Panc1 (cell line): ENCODE measurements at regions not wholly inside any gene's neighbourhood (a gene's known extent, or its start where the extent isn't known, plus 50 kb on each side); places are given as distances from the start of the nearest gene placed in this dataset.

ENCODE experiments used
- ATAC-seq: fragments of 200-7000 bp; cut with Tn5 transposase; 2 replicates; pipeline ENCODE4 v1.9.1; 2020; ENCODE audit warnings: mild to moderate bottlenecking, moderate library complexity
- BruUV-seq: library from RNA; stranded (reverse); fragments of 400-500 nt; replicated peaks from 2 replicates; lab custom pipeline; 2021; lab: Mats Ljungman, UMichigan
- CTCF ChIA-PET: fragments of 300-600 bp; sonication (Branson Sonifier 250); formaldehyde crosslinking; loops from one replicate; lab custom pipeline; 2022; ENCODE audit warnings: antibody characterized with exemption; lab: Charles Lee
- POLR2A ChIA-PET: fragments of 300-600 bp; sonication (Branson Sonifier 250); formaldehyde crosslinking; loops from one replicate; lab custom pipeline; 2022; ENCODE audit warnings: antibody characterized with exemption; lab: Charles Lee
- DNase-seq: peaks from one replicate; pipeline ENCODE4 v3.0.0-alpha.2; 2010; ENCODE audit warnings: low read depth, low spot score
- H3K27ac ChIP-seq: 2 replicates; pipeline ENCODE4 v1.5.1; 2011; ENCODE audit warnings: mild to moderate bottlenecking, low read length, inconsistent platforms
- H3K27me3 ChIP-seq: fragments of 200-500 bp; sonication (Bioruptor generic); 2 replicates; pipeline ENCODE4 v1.6.0; 2014; ENCODE audit warnings: low read length, inconsistent platforms; ENCODE audit not compliant: control insufficient read depth, insufficient read depth
- H3K36me3 ChIP-seq: fragments of 200-500 bp; sonication (Bioruptor generic); 2 replicates; pipeline ENCODE4 v1.5.1; 2014; ENCODE audit warnings: inconsistent platforms, mild to moderate bottlenecking, low read length, moderate library complexity; ENCODE audit not compliant: control insufficient read depth, insufficient read depth
- H3K4me1 ChIP-seq: 2 replicates; pipeline ENCODE4 v1.5.1; 2011; ENCODE audit warnings: inconsistent platforms, mild to moderate bottlenecking, low read length, moderate library complexity; ENCODE audit not compliant: control insufficient read depth, insufficient read depth
- H3K4me3 ChIP-seq, 2 experiments: 2 replicates each; pipeline ENCODE4 v1.5.1; 2011 to 2012; ENCODE audit warnings: low read depth in 2 of 2, low read length in 2 of 2, mild to moderate bottlenecking in 2 of 2, inconsistent platforms in 1 of 2, moderate library complexity in 1 of 2
- H3K9me3 ChIP-seq: fragments of 200-500 bp; sonication (Bioruptor generic); 2 replicates; pipeline ENCODE4 v1.5.1; 2014; ENCODE audit warnings: low read depth, mild to moderate bottlenecking, inconsistent platforms, low read length, moderate library complexity; ENCODE audit not compliant: control insufficient read depth, insufficient read depth
- CTCF ChIP-seq: fragments of 450-650 bp; IDR thresholded peaks from 2 replicates; pipeline ENCODE4 v1.5.1; 2017; ENCODE audit warnings: mild to moderate bottlenecking
- POLR2AphosphoS5 ChIP-seq: IDR thresholded peaks from 2 replicates; pipeline ENCODE4 v1.6.1; 2012; ENCODE audit warnings: mild to moderate bottlenecking, low read depth, low read length, moderate library complexity
- REST ChIP-seq, 2 experiments: IDR thresholded peaks; 2 replicates each; pipeline ENCODE4 v1.6.1; 2011 to 2012; ENCODE audit warnings: low read depth in 2 of 2, control low read depth in 1 of 2, low read length in 1 of 2, mild to moderate bottlenecking in 1 of 2, moderate library complexity in 1 of 2; ENCODE audit not compliant: insufficient read depth in 1 of 2
- SIN3A ChIP-seq: IDR thresholded peaks from 2 replicates; pipeline ENCODE4 v1.6.1; 2012; ENCODE audit warnings: low read depth, mild to moderate bottlenecking, low read length, moderate library complexity, borderline replicate concordance; ENCODE audit not compliant: insufficient read depth
- TCF7L2 ChIP-seq: IDR thresholded peaks from 2 replicates; pipeline ENCODE4 v1.6.1; 2011; ENCODE audit warnings: mild to moderate bottlenecking, low read depth, low read length, inconsistent platforms
- in situ Hi-C: cut with HindIII; loops from 2 replicates; pipeline ENCODE4 v1.10.0; 2016; ENCODE audit warnings: low sequenced_read_pairs, low pct_unique_long_range_greater_than_20kb
- intact Hi-C: fragments of 100-400 bp; cut with micrococcal nuclease; formaldehyde crosslinking; loops from one replicate; pipeline ENCODE4 v1.10.0; 2022; ENCODE audit not compliant: unreplicated experiment

DNA sequence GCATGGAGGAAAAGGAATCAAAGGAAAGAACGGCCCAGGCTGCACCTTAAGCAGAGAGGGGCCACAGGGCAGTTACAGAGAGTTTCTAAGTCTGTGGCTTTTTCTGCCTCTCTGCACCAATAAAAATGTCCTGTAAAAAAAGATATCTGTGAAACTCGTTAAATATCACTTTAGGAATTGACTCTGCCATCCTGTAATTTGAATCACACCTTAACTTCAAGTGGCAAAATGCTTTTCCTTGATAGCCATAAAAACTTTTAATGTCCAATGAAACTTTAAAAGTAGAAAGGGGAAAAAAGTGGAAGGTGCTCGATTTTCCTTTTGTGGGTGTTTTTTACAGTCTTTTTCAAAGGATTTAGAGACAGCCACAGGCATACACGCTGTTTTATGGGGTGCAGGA lies 255.7 kb downstream of the ARRDC4 start:
- Histone ChIP-seq H3K27me3 (peaks cover 3% of the 10 kb centered on the region; the same call in 1 of the 2 replicates), H3K4me1 (no peaks in the 10 kb centered on the region), H3K9me3 (no peaks in the 10 kb centered on the region), H3K4me3 (no peak overlapping the region), H3K27ac (no peak overlapping the region), H3K36me3 (no peaks in the 10 kb centered on the region)
- BruUV-seq: no TSS peak
- TF ChIP-seq CTCF (no peak), SIN3A (no peak), REST (IDR thresholded peaks at IDR 0.05; ENCODE audit: insufficient read depth in 1 of 2, low read depth in 2 of 2, low read length in 1 of 2) (no peak), TCF7L2 (no peak), POLR2AphosphoS5 (no peak)
- ATAC-seq: no peak
- ChIA-PET CTCF (no interaction called here), POLR2A (no interaction called here)
- intact Hi-C loops (no loop called here), in situ Hi-C loops (no loop called here)
- no peak for DNase-seq

DNA sequence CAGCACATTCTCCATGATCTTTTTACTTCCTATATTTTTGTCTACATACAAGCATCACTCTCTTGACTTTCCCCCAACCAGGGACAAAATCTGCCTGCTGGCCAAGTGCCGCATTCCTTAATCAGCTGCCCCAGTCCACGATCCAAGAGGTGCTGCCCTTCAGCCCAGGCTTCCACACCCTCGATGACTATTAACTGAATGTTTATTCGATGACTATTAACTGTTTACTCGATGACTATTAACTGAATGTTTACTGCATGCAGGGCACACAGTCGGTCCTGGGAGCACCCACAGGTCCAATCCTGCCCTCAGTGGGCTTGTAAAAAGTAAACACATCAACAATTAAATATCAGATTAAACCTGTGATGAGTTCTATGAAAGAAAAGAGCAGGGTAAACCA lies 256.9 kb downstream of the ARRDC4 start:
- peaks cover 3% of the 10 kb centered on the region; the same call in 1 of the 2 replicates for H3K27me3 ChIP-seq
- H3K4me1 ChIP-seq: no peaks in the 10 kb centered on the region
- H3K4me3 ChIP-seq: no peak overlapping the region
- intact Hi-C loops (no loop called here), in situ Hi-C loops (no loop called here)
- no peak overlapping the region for H3K27ac ChIP-seq
- POLR2A ChIA-PET: no interaction called here
- no peaks in the 10 kb centered on the region for H3K36me3 ChIP-seq
- H3K9me3 ChIP-seq: no peaks in the 10 kb centered on the region
- CTCF ChIA-PET: no interaction called here
- ATAC-seq: no peak
- DNase-seq: no peak
- BruUV-seq: no TSS peak
- no peak for TF ChIP-seq TCF7L2

DNA sequence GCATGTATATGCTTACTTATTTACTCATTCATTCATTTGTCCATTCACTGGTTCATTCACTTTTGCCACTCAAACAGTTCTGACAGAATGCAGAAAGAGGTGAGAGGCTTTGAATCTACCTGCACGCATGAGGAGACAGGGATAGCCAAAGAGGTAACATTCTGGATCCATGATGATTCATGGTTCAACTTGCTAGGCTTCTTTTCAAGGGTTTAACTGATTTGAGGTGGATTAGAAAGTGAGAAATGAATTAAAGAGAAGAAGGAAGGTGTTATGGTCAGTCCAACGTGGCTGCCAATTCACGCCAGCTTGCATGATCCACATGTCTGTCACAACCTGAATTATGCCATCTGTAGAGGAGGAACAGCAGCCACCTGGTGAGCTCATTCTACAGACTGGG lies 260.6 kb downstream of the ARRDC4 start:
- Histone ChIP-seq H3K9me3 (no peaks in the 10 kb centered on the region), H3K36me3 (no peaks in the 10 kb centered on the region), H3K4me1 (no peaks in the 10 kb centered on the region), H3K27ac (no peak overlapping the region), H3K4me3 (no peak overlapping the region), H3K27me3 (no peaks in the 10 kb centered on the region)
- POLR2A ChIA-PET: no interaction called here
- no TSS peak for BruUV-seq
- CTCF ChIA-PET: no interaction called here
- intact Hi-C loops (no loop called here), in situ Hi-C loops (no loop called here)
- DNase-seq (no peak), ATAC-seq (no peak)
- no peak for TF ChIP-seq REST (IDR thresholded peaks at IDR 0.05; ENCODE audit: insufficient read depth in 1 of 2, low read depth in 2 of 2, low read length in 1 of 2)
- no peak for TF ChIP-seq SIN3A
- no peak for TF ChIP-seq CTCF
- no peak for TF ChIP-seq POLR2AphosphoS5
- TF ChIP-seq TCF7L2: no peak
